ENCODE measurements at regions not wholly inside any gene's neighbourhood (a gene's known extent, or its start where the extent isn't known, plus 50 kb on each side); places are given as distances from the start of the nearest gene placed in this dataset.
"Not testable (repeated sequence)": the region's sequence is repeated elsewhere in the genome, so short reads cannot be mapped to it uniquely, and the experiment has no call there.

DNA sequence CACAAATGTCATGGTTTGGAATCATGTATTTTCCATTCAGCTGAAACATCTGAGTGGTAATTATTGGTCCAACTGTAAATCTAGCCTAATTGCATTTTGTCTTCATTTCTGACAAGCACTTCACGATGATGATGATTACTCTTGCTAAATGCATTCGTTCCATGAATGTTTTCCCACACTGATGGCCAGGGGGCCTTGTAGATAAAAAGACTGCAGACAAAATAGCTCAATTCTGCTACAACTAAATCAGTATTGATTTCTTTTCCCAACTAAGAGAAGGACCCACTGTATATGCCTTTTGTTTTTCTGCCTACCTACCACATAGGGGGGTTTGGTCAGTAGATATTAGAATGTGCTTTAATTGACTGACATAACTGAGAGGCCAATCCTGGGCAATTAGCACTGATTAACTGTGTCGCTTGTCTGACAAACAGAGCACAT lies 1351.3 kb upstream of the NUDT12 start:
- no peak overlapping the region for H3K27ac ChIP-seq
- TF ChIP-seq ZFX (IDR thresholded peaks at IDR 0.05) = no peak
- TF ChIP-seq, protein P1, sequence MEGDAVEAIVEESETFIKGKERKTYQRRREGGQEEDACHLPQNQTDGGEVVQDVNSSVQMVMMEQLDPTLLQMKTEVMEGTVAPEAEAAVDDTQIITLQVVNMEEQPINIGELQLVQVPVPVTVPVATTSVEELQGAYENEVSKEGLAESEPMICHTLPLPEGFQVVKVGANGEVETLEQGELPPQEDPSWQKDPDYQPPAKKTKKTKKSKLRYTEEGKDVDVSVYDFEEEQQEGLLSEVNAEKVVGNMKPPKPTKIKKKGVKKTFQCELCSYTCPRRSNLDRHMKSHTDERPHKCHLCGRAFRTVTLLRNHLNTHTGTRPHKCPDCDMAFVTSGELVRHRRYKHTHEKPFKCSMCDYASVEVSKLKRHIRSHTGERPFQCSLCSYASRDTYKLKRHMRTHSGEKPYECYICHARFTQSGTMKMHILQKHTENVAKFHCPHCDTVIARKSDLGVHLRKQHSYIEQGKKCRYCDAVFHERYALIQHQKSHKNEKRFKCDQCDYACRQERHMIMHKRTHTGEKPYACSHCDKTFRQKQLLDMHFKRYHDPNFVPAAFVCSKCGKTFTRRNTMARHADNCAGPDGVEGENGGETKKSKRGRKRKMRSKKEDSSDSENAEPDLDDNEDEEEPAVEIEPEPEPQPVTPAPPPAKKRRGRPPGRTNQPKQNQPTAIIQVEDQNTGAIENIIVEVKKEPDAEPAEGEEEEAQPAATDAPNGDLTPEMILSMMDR (conservative IDR thresholded peaks at IDR 0.05) = no peak

GRCh38 chr5:104909803-104910202 lies 1347.2 kb upstream of the NUDT12 start:
- TF ChIP-seq ZFX (IDR thresholded peaks at IDR 0.05) = no peak
- no peak overlapping the region for H3K27ac ChIP-seq

GRCh38 chr5:104904561-104904960 lies 1342.0 kb upstream of the NUDT12 start:
- TF ChIP-seq ZFX (IDR thresholded peaks at IDR 0.05) = no peak
- H3K27ac ChIP-seq = no peak overlapping the region

DNA sequence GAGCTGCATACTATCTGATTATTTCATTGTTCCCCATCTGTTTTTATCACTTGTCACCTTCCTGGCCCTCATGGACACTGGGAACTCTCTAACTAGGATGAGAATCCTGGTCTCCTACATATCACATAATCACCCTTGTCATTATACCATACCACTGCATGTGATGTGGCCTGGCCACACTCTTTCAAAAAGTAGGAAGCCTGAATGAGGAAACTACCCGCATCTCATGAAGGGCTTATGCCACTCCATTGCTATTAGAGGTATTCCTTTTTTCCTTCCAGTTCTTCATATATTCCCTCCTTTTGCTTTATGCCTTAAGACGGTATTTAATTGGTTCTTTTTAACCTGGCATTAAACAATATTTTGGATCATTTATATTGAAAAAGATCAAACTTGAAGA lies 1341.4 kb upstream of the NUDT12 start:
- H3K27ac ChIP-seq = no peak overlapping the region
- TF ChIP-seq ZFX (IDR thresholded peaks at IDR 0.05) = no peak
- TF ChIP-seq, protein P1 (conservative IDR thresholded peaks at IDR 0.05) = no peak

DNA sequence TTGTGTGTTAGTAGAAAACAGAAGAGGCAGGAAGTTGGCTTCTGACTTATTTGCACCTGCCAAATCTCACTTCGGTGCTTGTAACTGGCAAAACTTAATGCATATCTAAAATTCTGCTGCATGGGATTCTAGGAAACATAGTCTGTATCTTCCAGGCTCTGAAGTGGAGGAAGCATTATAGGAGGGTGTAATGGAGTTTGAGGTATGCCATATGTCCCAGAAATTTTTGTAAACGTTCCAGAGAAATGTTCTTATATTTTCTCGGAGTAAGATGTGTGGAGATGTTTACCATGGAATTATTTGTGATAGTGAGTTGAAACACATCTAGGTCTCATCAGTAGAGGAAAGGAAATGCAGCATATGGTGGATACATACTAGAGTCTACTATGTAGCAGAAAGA lies 1329.0 kb upstream of the NUDT12 start:
- TF ChIP-seq, protein P1 (conservative IDR thresholded peaks at IDR 0.05) = no peak
- no peak for TF ChIP-seq ZFX (IDR thresholded peaks at IDR 0.05)
- H3K27ac ChIP-seq = no peak overlapping the region

GRCh38 chr5:104890767-104891166 lies 1328.2 kb upstream of the NUDT12 start:
- H3K27ac ChIP-seq = no peak overlapping the region
- no peak for TF ChIP-seq ZFX (IDR thresholded peaks at IDR 0.05)
- TF ChIP-seq, protein P1 (conservative IDR thresholded peaks at IDR 0.05) = no peak

- H3K27ac ChIP-seq = no peak overlapping the region
- TF ChIP-seq, protein P1 (conservative IDR thresholded peaks at IDR 0.05) = no peak
- no peak for TF ChIP-seq ZFX (IDR thresholded peaks at IDR 0.05)
These were observed 1296.8 kb upstream of the NUDT12 start for GRCh38 chr5:104859437-104859836.

GRCh38 chr5:104852099-104852498 lies 1289.5 kb upstream of the NUDT12 start:
- H3K27ac ChIP-seq = not testable (repeated sequence)

DNA sequence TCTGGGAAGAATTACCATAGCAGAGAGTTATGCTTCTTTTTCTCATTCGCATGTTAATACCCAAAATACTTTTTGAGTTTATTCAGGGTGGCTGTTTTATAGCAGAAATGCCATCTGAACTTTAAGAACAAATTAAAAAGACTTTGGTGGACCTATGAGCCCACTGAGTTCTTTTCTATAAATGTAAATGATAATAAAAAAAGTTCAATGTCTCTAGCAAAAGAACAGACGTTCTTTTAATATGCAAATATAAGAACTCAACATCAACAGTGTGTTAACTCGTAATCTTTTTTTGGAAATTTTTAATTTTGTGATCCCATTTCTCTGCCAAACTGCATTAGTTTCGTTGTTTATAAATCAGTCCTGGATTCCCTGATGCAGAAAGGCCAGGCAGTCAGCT lies 1283.0 kb upstream of the NUDT12 start:
- no peak overlapping the region for H3K27ac ChIP-seq
- no peak for TF ChIP-seq ZFX (IDR thresholded peaks at IDR 0.05)
- TF ChIP-seq, protein P1 (conservative IDR thresholded peaks at IDR 0.05) = no peak
